ENCODE measurements at regions not wholly inside any gene's neighbourhood (a gene's known extent, or its start where the extent isn't known, plus 50 kb on each side); places are given as distances from the start of the nearest gene placed in this dataset.

DNA sequence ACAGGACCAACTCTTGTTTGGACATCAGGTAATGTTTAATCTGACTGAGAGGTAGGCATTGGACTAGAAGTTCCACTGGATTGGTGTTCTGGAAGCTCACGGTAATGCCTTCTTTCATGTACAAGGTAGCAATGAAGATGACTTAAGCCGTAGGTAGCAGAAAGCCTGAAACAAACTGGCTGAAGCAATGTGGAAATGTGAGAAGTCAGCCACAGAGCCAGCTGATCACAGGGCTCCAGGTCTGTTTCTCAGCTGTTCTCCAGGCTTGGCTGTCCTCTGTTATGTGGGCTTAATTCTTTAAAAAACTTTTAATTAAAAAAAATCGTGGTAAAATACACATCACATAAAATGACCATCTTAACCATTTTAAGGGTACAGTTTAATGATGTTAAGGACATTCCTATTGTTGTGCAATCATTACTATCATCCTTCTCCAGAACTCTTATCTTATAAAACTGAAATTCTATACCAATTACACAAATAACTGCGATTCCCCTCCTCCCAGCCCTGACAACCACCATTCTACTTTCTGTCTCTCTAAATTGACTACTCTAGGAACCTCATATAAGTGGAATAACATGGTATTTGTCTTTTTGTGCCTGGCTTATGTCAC lies 101.4 kb upstream of the ZNF32 start:
- no peak overlapping the region for H3K27ac ChIP-seq (ENCODE audit: poor library complexity, severe bottlenecking)
- no peaks in the 10 kb centered on the region for H3K36me3 ChIP-seq (ENCODE audit: low read depth)
- DNase-seq (ENCODE audit: low spot score) (no peak), ATAC-seq (ENCODE audit: low read depth) (no peak)
- no peak overlapping the region for H3K4me3 ChIP-seq (ENCODE audit: severe bottlenecking)
- TF ChIP-seq, protein P1, sequence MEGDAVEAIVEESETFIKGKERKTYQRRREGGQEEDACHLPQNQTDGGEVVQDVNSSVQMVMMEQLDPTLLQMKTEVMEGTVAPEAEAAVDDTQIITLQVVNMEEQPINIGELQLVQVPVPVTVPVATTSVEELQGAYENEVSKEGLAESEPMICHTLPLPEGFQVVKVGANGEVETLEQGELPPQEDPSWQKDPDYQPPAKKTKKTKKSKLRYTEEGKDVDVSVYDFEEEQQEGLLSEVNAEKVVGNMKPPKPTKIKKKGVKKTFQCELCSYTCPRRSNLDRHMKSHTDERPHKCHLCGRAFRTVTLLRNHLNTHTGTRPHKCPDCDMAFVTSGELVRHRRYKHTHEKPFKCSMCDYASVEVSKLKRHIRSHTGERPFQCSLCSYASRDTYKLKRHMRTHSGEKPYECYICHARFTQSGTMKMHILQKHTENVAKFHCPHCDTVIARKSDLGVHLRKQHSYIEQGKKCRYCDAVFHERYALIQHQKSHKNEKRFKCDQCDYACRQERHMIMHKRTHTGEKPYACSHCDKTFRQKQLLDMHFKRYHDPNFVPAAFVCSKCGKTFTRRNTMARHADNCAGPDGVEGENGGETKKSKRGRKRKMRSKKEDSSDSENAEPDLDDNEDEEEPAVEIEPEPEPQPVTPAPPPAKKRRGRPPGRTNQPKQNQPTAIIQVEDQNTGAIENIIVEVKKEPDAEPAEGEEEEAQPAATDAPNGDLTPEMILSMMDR (IDR thresholded peaks at IDR 0.05; ENCODE audit: poor library complexity, severe bottlenecking): no peak
- H3K9me3 ChIP-seq (ENCODE audit: severe bottlenecking): no peaks in the 10 kb centered on the region
- H3K27me3 ChIP-seq (ENCODE audit: insufficient read depth, poor library complexity, severe bottlenecking): no peaks in the 10 kb centered on the region
- H3K4me1 ChIP-seq (ENCODE audit: insufficient read depth, poor library complexity, severe bottlenecking): no peaks in the 10 kb centered on the region

DNA sequence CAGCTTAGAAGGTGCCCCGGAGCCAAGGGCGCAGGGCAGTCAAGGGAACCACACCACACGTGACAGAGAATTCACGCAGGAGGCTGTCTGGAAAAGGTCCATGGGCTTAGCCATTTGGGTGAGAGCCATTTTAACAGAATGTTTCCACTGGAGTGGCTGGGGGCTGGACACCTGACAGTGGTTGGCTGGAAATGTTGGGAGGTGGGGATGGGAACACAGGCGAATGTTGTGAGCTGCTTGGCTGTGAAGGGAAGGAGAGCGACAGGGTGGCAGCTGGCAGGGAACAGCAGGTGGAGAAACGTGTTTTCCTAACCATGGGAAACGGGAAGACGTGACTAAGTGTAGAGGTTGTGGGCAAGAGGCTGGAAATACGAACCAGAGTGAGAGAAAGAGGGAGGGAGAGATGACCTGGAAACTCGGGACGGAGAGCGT lies 100.5 kb upstream of the ZNF32 start:
- Histone ChIP-seq H3K36me3 (ENCODE audit: low read depth) (no peaks in the 10 kb centered on the region), H3K27ac (ENCODE audit: poor library complexity, severe bottlenecking) (no peak overlapping the region), H3K4me3 (ENCODE audit: severe bottlenecking) (no peak overlapping the region), H3K9me3 (ENCODE audit: severe bottlenecking) (no peaks in the 10 kb centered on the region), H3K27me3 (ENCODE audit: insufficient read depth, poor library complexity, severe bottlenecking) (no peaks in the 10 kb centered on the region), H3K4me1 (ENCODE audit: insufficient read depth, poor library complexity, severe bottlenecking) (no peaks in the 10 kb centered on the region)
- no peak for DNase-seq (ENCODE audit: low spot score)
- no peak for ATAC-seq (ENCODE audit: low read depth)
- TF ChIP-seq, protein P1 (IDR thresholded peaks at IDR 0.05; ENCODE audit: poor library complexity, severe bottlenecking): no peak

DNA sequence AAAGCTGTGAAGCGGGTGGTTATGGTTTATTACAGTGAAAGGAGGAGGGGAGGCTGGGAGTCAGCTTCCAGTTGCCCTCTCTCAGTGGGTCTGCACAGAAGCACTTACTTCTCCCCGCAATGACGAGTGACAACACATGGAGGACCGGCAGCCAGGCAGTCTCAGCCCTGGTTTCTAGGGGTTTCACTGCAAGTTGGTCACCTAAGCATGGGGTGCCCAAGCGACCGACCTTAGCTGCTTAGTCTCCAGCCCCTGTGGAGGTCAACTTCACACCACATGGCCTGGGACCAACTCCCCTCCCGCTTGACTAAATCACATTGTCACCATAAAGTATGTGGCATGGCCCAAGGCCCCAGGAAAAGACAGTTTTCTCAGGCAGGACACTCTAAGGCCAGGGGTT lies 99.9 kb upstream of the ZNF32 start:
- no peaks in the 10 kb centered on the region for H3K27me3 ChIP-seq (ENCODE audit: insufficient read depth, poor library complexity, severe bottlenecking)
- H3K36me3 ChIP-seq (ENCODE audit: low read depth): no peaks in the 10 kb centered on the region
- no peak overlapping the region for H3K27ac ChIP-seq (ENCODE audit: poor library complexity, severe bottlenecking)

DNA sequence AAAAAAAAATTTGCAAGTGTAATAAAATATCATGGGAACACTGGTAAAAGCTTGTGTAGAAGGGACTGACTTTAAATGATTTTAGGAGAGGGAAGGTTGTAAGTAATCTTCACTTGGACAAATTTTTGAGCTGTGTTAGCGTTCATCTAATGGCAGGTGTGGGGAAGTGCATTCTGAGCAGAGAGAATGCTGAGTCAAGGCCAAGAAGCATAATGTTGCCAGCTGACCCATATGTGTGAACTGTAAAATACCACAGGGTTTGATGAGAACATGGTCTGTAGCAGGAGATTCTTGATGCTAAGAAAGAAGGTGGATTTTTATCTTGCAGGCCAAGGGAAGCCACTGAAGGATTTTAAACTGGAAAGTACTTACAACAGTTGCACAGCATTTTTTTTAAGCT lies 98.2 kb upstream of the ZNF32 start:
- no peaks in the 10 kb centered on the region for H3K4me1 ChIP-seq (ENCODE audit: insufficient read depth, poor library complexity, severe bottlenecking)
- H3K27ac ChIP-seq (ENCODE audit: poor library complexity, severe bottlenecking): no peak overlapping the region
- TF ChIP-seq, protein P1 (IDR thresholded peaks at IDR 0.05; ENCODE audit: poor library complexity, severe bottlenecking): no peak
- H3K4me3 ChIP-seq (ENCODE audit: severe bottlenecking): no peak overlapping the region
- DNase-seq (ENCODE audit: low spot score): no peak
- no peaks in the 10 kb centered on the region for H3K27me3 ChIP-seq (ENCODE audit: insufficient read depth, poor library complexity, severe bottlenecking)
- H3K36me3 ChIP-seq (ENCODE audit: low read depth): no peaks in the 10 kb centered on the region
- ATAC-seq (ENCODE audit: low read depth): no peak
- no peaks in the 10 kb centered on the region for H3K9me3 ChIP-seq (ENCODE audit: severe bottlenecking)

More for the DNA sequence above, 99.9 kb upstream of the ZNF32 start:
- no peak for DNase-seq (ENCODE audit: low spot score)
- Histone ChIP-seq H3K9me3 (ENCODE audit: severe bottlenecking) (no peaks in the 10 kb centered on the region), H3K4me1 (ENCODE audit: insufficient read depth, poor library complexity, severe bottlenecking) (no peaks in the 10 kb centered on the region), H3K4me3 (ENCODE audit: severe bottlenecking) (no peak overlapping the region)
- TF ChIP-seq, protein P1 (IDR thresholded peaks at IDR 0.05; ENCODE audit: poor library complexity, severe bottlenecking): no peak
- no peak for ATAC-seq (ENCODE audit: low read depth)

DNA sequence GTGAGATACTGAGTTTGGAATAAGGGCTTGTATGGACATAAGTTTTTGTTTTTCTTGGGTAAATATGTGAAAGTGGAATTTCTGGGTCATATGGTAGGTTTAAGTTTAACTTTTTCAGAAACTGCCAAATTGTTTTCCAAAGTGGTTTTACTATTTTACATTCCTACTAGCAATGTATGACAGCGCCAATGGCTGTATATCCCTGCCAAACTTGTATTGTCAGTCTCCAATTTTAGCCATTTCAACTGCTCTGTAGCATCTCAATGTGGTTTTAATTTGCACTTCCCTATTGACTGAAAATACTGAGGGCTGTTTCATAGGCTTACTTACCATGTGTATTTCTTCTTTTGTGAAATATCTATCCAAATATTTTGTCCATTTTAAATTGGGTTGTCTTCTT lies 90.5 kb upstream of the ZNF32 start:
- Histone ChIP-seq H3K4me3 (ENCODE audit: severe bottlenecking) (no peak overlapping the region), H3K9me3 (ENCODE audit: severe bottlenecking) (peaks cover 3% of the 10 kb centered on the region), H3K27me3 (ENCODE audit: insufficient read depth, poor library complexity, severe bottlenecking) (no peaks in the 10 kb centered on the region), H3K4me1 (ENCODE audit: insufficient read depth, poor library complexity, severe bottlenecking) (no peaks in the 10 kb centered on the region), H3K36me3 (ENCODE audit: low read depth) (no peaks in the 10 kb centered on the region), H3K27ac (ENCODE audit: poor library complexity, severe bottlenecking) (no peak overlapping the region)
- DNase-seq (ENCODE audit: low spot score): no peak
- ATAC-seq (ENCODE audit: low read depth): no peak
- TF ChIP-seq, protein P1 (IDR thresholded peaks at IDR 0.05; ENCODE audit: poor library complexity, severe bottlenecking): no peak

Measured in RWPE2 (cell line).